K562 (cell line): ENCODE measurements at regions not wholly inside any gene's neighbourhood (a gene's known extent, or its start where the extent isn't known, plus 50 kb on each side); places are given as distances from the start of the nearest gene placed in this dataset.
A peak's percentile ranks its signal among the peaks of the same experiment; 100 is the strongest.

Experiments
- ATAC-seq: fragments of 200-7000 bp; cut with Tn5 transposase; 3 replicates; pipeline ENCODE4 v1.9.1; 2020; ENCODE audit warnings: moderate library complexity
- BruUV-seq: library from RNA; stranded (reverse); fragments of 400-500 nt; replicated peaks from 2 replicates; lab custom pipeline; 2021; lab: Mats Ljungman, UMichigan
- CTCF ChIA-PET: fragments of 300-600 bp; formaldehyde crosslinking; extraction: SDS; loops from one replicate; lab custom pipeline; 2021; ENCODE audit warnings: low intra/inter-chr PET ratio; lab: Yijun Ruan, JAX
- POLR2A ChIA-PET: fragments of 300-600, 350-650 bp; sonication (Branson Sonifier 250); formaldehyde crosslinking; extraction: SDS; loops from one replicate; lab custom pipeline; 2021; ENCODE audit warnings: antibody characterized with exemption, inconsistent platforms; lab: Yijun Ruan, JAX
- DNase-seq, 4 experiments: peaks; one replicate each; pipeline versions ENCODE4 v3.0.0 to v3.0.0-alpha.2; 2011 to 2018; ENCODE audit warnings: low spot score in 3 of 4, mixed read lengths in 3 of 4; ENCODE audit errors: extremely low read depth in 1 of 4
- FAIRE-seq: peaks from 2 replicates; lab custom pipeline; 2011; peaks lifted over from hg19 to GRCh38; lab: Jason Lieb, UNC
- H2AFZ ChIP-seq: 2 replicates; pipeline ENCODE4 v1.6.0; 2011; ENCODE audit warnings: low read depth, low read length, control low read depth, inconsistent platforms
- H3K27ac ChIP-seq: fragments of 200-600 bp; 3 replicates; pipeline ENCODE4 v1.8.0; 2011; ENCODE audit warnings: low read depth, mild to moderate bottlenecking, control low read depth, inconsistent platforms, low read length, moderate library complexity, mixed read lengths; ENCODE audit errors: extremely low read depth
- H3K27me3 ChIP-seq, 2 experiments: fragments of 300-600 bp in 1 of 2; 2 replicates in 1 of 2; 3 replicates in 1 of 2; pipeline versions ENCODE4 v1.6.0 to v1.8.0; 2011; ENCODE audit warnings: inconsistent platforms in 2 of 2, low read length in 2 of 2, mild to moderate bottlenecking in 1 of 2, mixed read lengths in 1 of 2, moderate library complexity in 1 of 2; ENCODE audit not compliant: control insufficient read depth in 2 of 2, insufficient read depth in 2 of 2
- H3K36me3 ChIP-seq: fragments of 300-600 bp; 3 replicates; pipeline ENCODE4 v1.8.0; 2011; ENCODE audit warnings: mild to moderate bottlenecking, low read length, inconsistent platforms; ENCODE audit not compliant: control insufficient read depth, insufficient read depth
- H3K4me1 ChIP-seq, 2 experiments: fragments of 200-600 bp in 1 of 2; replicated peaks in 1 of 2; 2 replicates in 1 of 2; 3 replicates in 1 of 2; pipeline versions ENCODE4 v1.5.1 to v1.8.0; 2011; ENCODE audit warnings: inconsistent platforms in 2 of 2, low read length in 2 of 2, mild to moderate bottlenecking in 1 of 2, mixed read lengths in 1 of 2, moderate library complexity in 1 of 2; ENCODE audit not compliant: control insufficient read depth in 2 of 2, insufficient read depth in 2 of 2
- H3K4me2 ChIP-seq: 2 replicates; pipeline ENCODE4 v1.6.1; 2011; ENCODE audit warnings: low read length, control low read depth, inconsistent platforms, mixed read lengths; ENCODE audit not compliant: insufficient read depth
- H3K4me3 ChIP-seq: fragments of 200-600 bp; sonication (generic), shearing (Covaris generic); 2 replicates; pipeline ENCODE4 v1.5.1; 2016; ENCODE audit warnings: control low read depth, inconsistent platforms
- H3K79me2 ChIP-seq: fragments of 200-600 bp; 3 replicates; pipeline ENCODE4 v1.8.0; 2011; ENCODE audit warnings: low read length, inconsistent platforms; ENCODE audit not compliant: control insufficient read depth, insufficient read depth
- H3K9ac ChIP-seq, 2 experiments: 2 replicates each; pipeline versions ENCODE4 v1.6.0 to v1.6.1; 2011; ENCODE audit warnings: low read depth in 2 of 2, low read length in 2 of 2, control low read depth in 1 of 2, inconsistent platforms in 1 of 2, mild to moderate bottlenecking in 1 of 2, mixed read lengths in 1 of 2; ENCODE audit not compliant: insufficient read depth in 1 of 2
- H3K9me1 ChIP-seq: one replicate; pipeline ENCODE4 v1.6.0; 2011; ENCODE audit warnings: inconsistent platforms, mild to moderate bottlenecking, low read length, moderate library complexity; ENCODE audit not compliant: control insufficient read depth, insufficient read depth
- H3K9me3 ChIP-seq: replicated peaks from 2 replicates; pipeline ENCODE4 v1.5.1; 2011; ENCODE audit warnings: low read depth, low read length, inconsistent platforms; ENCODE audit not compliant: control insufficient read depth, insufficient read depth
- H4K20me1 ChIP-seq: replicated peaks from 2 replicates; pipeline ENCODE4 v1.6.1; 2011; ENCODE audit warnings: low read length, inconsistent platforms, mixed read lengths; ENCODE audit not compliant: control insufficient read depth, insufficient read depth
- BMI1 ChIP-seq: fragments of 150-350 bp; IDR thresholded peaks from 2 replicates; pipeline ENCODE4 v1.6.1; 2014; ENCODE audit warnings: low read length
- CTCF ChIP-seq, 3 experiments: IDR thresholded peaks in 2 of 3; conservative IDR thresholded peaks in 1 of 3; 2 replicates each; pipeline ENCODE4 v1.5.1; 2011 to 2012; ENCODE audit warnings: low read length in 3 of 3, mild to moderate bottlenecking in 3 of 3, control low read depth in 2 of 3, improper control_type of control experiment in 1 of 3, inconsistent platforms in 1 of 3, low read depth in 1 of 3, mixed read lengths in 1 of 3, moderate library complexity in 1 of 3; ENCODE audit not compliant: insufficient read depth in 2 of 3
- MAFK ChIP-seq: IDR thresholded peaks from 2 replicates; pipeline ENCODE4 v1.6.1; 2011; ENCODE audit warnings: low read length, improper control_type of control experiment
- NFE2 ChIP-seq: IDR thresholded peaks from 2 replicates; pipeline ENCODE4 v1.6.1; 2014; ENCODE audit warnings: antibody characterized with exemption, low read depth
- RAD21 ChIP-seq, 2 experiments: fragments of 250-450 bp in 1 of 2; fragments of 450-650 bp in 1 of 2; sonication (Bioruptor Pico) in 1 of 2; formaldehyde crosslinking in 1 of 2; IDR thresholded peaks in 1 of 2; conservative IDR thresholded peaks in 1 of 2; 2 replicates each; pipeline versions ENCODE4 v1.4.0 to v1.8.0; 2020 to 2022; ENCODE audit warnings: mild to moderate bottlenecking in 2 of 2, moderate library complexity in 1 of 2
- ZBTB8A ChIP-seq: fragments of 450-650 bp; IDR thresholded peaks from 2 replicates; pipeline ENCODE4 v1.6.1; 2018; ENCODE audit warnings: mild to moderate bottlenecking, moderate library complexity; ENCODE audit not compliant: partially characterized antibody
- ZNF551 ChIP-seq: fragments of 250-450 bp; sonication (Bioruptor Pico); IDR thresholded peaks from 2 replicates; pipeline ENCODE4 v1.5.0; 2021; ENCODE audit warnings: mild to moderate bottlenecking, moderate library complexity
- ZNF639 ChIP-seq, 2 experiments: fragments of 200-800 bp in 1 of 2; sonication (Bioruptor generic) in 1 of 2; sonication (generic) in 1 of 2; formaldehyde crosslinking in 1 of 2; IDR thresholded peaks in 1 of 2; conservative IDR thresholded peaks in 1 of 2; 2 replicates each; pipeline versions ENCODE4 v1.5.0 to v1.6.1; 2016 to 2020; ENCODE audit warnings: missing compliant biosample characterization in 1 of 2, missing genetic modification characterization in 1 of 2, missing genetic modification reagents in 1 of 2
- WGBS: fragments of 100-300 bp; shearing (Covaris generic); methylation state at CpG from one replicate; pipeline ENCODE4 v1.1.6; 2016; ENCODE audit warnings: low coverage, mixed read lengths; ENCODE audit not compliant: insufficient coverage; ENCODE audit errors: missing lambda C conversion rate; 5-methylcytosine and 5-hydroxymethylcytosine counted together
- in situ Hi-C: fragments of 300-500 bp; cut with MboI; formaldehyde crosslinking; loops from 4 replicates; pipeline ENCODE4 v1.15.0; 2018; ENCODE audit warnings: inconsistent platforms, mixed read lengths
- intact Hi-C: fragments of 100-400 bp; cut with micrococcal nuclease; formaldehyde crosslinking; loops from 2 replicates; pipeline ENCODE4 v1.14.2; 2022
- TF ChIP-seq, protein P1 (sequence below), 2 experiments: fragments of 150-350 bp in 1 of 2; IDR thresholded peaks; 2 replicates each; pipeline ENCODE4 v1.6.1; 2012 to 2016; ENCODE audit warnings: low read depth in 2 of 2, low read length in 2 of 2, mild to moderate bottlenecking in 1 of 2, moderate library complexity in 1 of 2

- TF ChIP-seq, protein P1, sequence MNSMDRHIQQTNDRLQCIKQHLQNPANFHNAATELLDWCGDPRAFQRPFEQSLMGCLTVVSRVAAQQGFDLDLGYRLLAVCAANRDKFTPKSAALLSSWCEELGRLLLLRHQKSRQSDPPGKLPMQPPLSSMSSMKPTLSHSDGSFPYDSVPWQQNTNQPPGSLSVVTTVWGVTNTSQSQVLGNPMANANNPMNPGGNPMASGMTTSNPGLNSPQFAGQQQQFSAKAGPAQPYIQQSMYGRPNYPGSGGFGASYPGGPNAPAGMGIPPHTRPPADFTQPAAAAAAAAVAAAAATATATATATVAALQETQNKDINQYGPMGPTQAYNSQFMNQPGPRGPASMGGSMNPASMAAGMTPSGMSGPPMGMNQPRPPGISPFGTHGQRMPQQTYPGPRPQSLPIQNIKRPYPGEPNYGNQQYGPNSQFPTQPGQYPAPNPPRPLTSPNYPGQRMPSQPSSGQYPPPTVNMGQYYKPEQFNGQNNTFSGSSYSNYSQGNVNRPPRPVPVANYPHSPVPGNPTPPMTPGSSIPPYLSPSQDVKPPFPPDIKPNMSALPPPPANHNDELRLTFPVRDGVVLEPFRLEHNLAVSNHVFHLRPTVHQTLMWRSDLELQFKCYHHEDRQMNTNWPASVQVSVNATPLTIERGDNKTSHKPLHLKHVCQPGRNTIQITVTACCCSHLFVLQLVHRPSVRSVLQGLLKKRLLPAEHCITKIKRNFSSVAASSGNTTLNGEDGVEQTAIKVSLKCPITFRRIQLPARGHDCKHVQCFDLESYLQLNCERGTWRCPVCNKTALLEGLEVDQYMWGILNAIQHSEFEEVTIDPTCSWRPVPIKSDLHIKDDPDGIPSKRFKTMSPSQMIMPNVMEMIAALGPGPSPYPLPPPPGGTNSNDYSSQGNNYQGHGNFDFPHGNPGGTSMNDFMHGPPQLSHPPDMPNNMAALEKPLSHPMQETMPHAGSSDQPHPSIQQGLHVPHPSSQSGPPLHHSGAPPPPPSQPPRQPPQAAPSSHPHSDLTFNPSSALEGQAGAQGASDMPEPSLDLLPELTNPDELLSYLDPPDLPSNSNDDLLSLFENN (IDR thresholded peaks at IDR 0.05; ENCODE audit: low read depth in 2 of 2, low read length in 2 of 2): no peak
- TF ChIP-seq ZNF551 (CRISPR knock-in tag): no peak
Observed at GRCh38 chr2:176453784-176454183, 184.5 kb downstream of the MTX2 start (continued).

- H3K9ac ChIP-seq: no peak overlapping the region
- intact Hi-C loops: loop anchor here (1.0 to 5.0 kb wide), 3 partner anchors 197 to 328 kb away; no protein-coding TSS in a partner anchor
- CTCF ChIA-PET: interaction anchor here (0.6 to 3.1 kb wide), 5 partner anchors 10 to 315 kb away, joined by 3 to 25 read pairs (median 4); no protein-coding TSS in a partner anchor
- FAIRE-seq: peak; percentile 95
- H3K36me3 ChIP-seq: no peaks in the 10 kb centered on the region
- peak; percentile 65 to 77 (median 75) for DNase-seq
- H2AFZ ChIP-seq: no peak overlapping the region
- no peak overlapping the region for H3K4me3 ChIP-seq
- POLR2A ChIA-PET: interaction anchor here (0.6 to 2.4 kb wide), 10 partner anchors 9 to 328 kb away, joined by 3 to 7 read pairs (median 4); no protein-coding TSS in a partner anchor
- H3K4me1 ChIP-seq: no peaks in the 10 kb centered on the region
- no TSS peak for BruUV-seq
- H3K79me2 ChIP-seq: no peaks in the 10 kb centered on the region
- in situ Hi-C loops: loop anchor here (5.0 kb wide), 1 partner anchor 313 kb away; no protein-coding TSS in a partner anchor
- no peaks in the 10 kb centered on the region for H3K9me3 ChIP-seq
- peak; percentile 92 for ATAC-seq
- 2% methylated on average over 11 of the region's 11 CpGs for WGBS
- H4K20me1 ChIP-seq: peaks cover 7% of the 10 kb centered on the region; the same call in 1 of the 2 replicates
- no peak overlapping the region for H3K27ac ChIP-seq
- peaks cover 0 to 3% of the 10 kb centered on the region in 2 experiments; a peak in 2 of 5 replicates for H3K27me3 ChIP-seq
- no peaks in the 10 kb centered on the region for H3K9me1 ChIP-seq
- no peak overlapping the region for H3K4me2 ChIP-seq
- peak; percentile 23; the same call in 1 of the 2 replicates for TF ChIP-seq MAFK
- TF ChIP-seq CTCF (IDR thresholded peaks at IDR 0.05 in 2 of 3, conservative IDR thresholded peaks at IDR 0.05 in 1 of 3; ENCODE audit: insufficient read depth in 2 of 3, low read depth in 1 of 3, low read length in 3 of 3): peak; percentile 83 to 90 (median 88)
- no peak for TF ChIP-seq ZNF639 (CRISPR knock-in tag; conservative IDR thresholded peaks at IDR 0.05 in 1 of 2, IDR thresholded peaks at IDR 0.05 in 1 of 2)
- TF ChIP-seq ZBTB8A: no peak
- TF ChIP-seq BMI1: no peak
- TF ChIP-seq RAD21 (CRISPR knock-in tag; conservative IDR thresholded peaks at IDR 0.05 in 1 of 2, IDR thresholded peaks at IDR 0.05 in 1 of 2): peak; percentile 75 to 84
- peak; percentile 52 for TF ChIP-seq NFE2
Observed at GRCh38 chr2:176454893-176455815, 185.9 kb downstream of the MTX2 start.
